DOHH2 (cell line): ENCODE measurements at regions not wholly inside any gene's neighbourhood (a gene's known extent, or its start where the extent isn't known, plus 50 kb on each side); places are given as distances from the start of the nearest gene placed in this dataset.
"Not testable (repeated sequence)": the region's sequence is repeated elsewhere in the genome, so short reads cannot be mapped to it uniquely, and the experiment has no call there.

ENCODE experiments used
- H3F3A ChIP-seq: fragments of 200-600 bp; sonication (generic), shearing (Covaris generic); 2 replicates; pipeline ENCODE4 v1.6.0; 2016; ENCODE audit warnings: antibody characterized with exemption, mild to moderate bottlenecking; ENCODE audit not compliant: control insufficient read depth, insufficient read depth
- H3K27ac ChIP-seq: fragments of 200-600 bp; sonication (generic); 2 replicates; pipeline ENCODE4 v1.5.1; 2014; ENCODE audit warnings: low read depth, mild to moderate bottlenecking, low read length, moderate library complexity
- H3K27me3 ChIP-seq: fragments of 200-600 bp; sonication (generic); 2 replicates; pipeline ENCODE4 v1.6.1; 2014; ENCODE audit warnings: mild to moderate bottlenecking, low read length, mixed read lengths; ENCODE audit not compliant: control insufficient read depth
- H3K36me3 ChIP-seq: fragments of 200-600 bp; sonication (generic); 2 replicates; pipeline ENCODE4 v1.6.1; 2014; ENCODE audit warnings: mild to moderate bottlenecking, low read length, moderate library complexity, mixed read lengths; ENCODE audit not compliant: control insufficient read depth
- H3K4me1 ChIP-seq: fragments of 200-600 bp; sonication (generic); 2 replicates; pipeline ENCODE4 v1.6.1; 2014; ENCODE audit warnings: mild to moderate bottlenecking, low read length, mixed read lengths; ENCODE audit not compliant: control insufficient read depth
- H3K4me2 ChIP-seq: fragments of 200-600 bp; sonication (generic); 2 replicates; pipeline ENCODE4 v1.6.0; 2014; ENCODE audit warnings: mild to moderate bottlenecking, low read length, moderate library complexity
- H3K4me3 ChIP-seq: fragments of 200-600 bp; sonication (generic); 2 replicates; pipeline ENCODE4 v1.5.1; 2014; ENCODE audit warnings: mild to moderate bottlenecking, low read length, mixed read lengths
- H3K79me2 ChIP-seq: fragments of 200-600 bp; sonication (generic); 2 replicates; pipeline ENCODE4 v1.6.1; 2014; ENCODE audit warnings: mild to moderate bottlenecking, low read length, mixed read lengths; ENCODE audit not compliant: control insufficient read depth
- H3K9me2 ChIP-seq: fragments of 200-600 bp; sonication (generic); replicated peaks from 2 replicates; pipeline ENCODE4 v1.6.1; 2014; ENCODE audit warnings: mild to moderate bottlenecking, low read length, mixed read lengths; ENCODE audit not compliant: control insufficient read depth
- H3K9me3 ChIP-seq: fragments of 200-600 bp; sonication (generic); 2 replicates; pipeline ENCODE4 v1.6.1; 2014; ENCODE audit warnings: antibody characterized with exemption, low read length, mixed read lengths; ENCODE audit not compliant: control insufficient read depth, insufficient read depth
- H4K20me1 ChIP-seq: fragments of 200-600 bp; sonication (generic); 2 replicates; pipeline ENCODE4 v1.6.0; 2014; ENCODE audit warnings: low read depth, mild to moderate bottlenecking, antibody characterized with exemption, low read length, moderate library complexity; ENCODE audit not compliant: control insufficient read depth, insufficient read depth
- CTCF ChIP-seq: fragments of 200-600 bp; sonication (generic); IDR thresholded peaks from one replicate; pipeline ENCODE4 v1.5.1; 2014; ENCODE audit warnings: antibody characterized with exemption, mild to moderate bottlenecking, low read depth, low read length; ENCODE audit not compliant: poor library complexity, severe bottlenecking
- EZH2phosphoT487 ChIP-seq: fragments of 200-600 bp; sonication (generic); IDR thresholded peaks from 2 replicates; pipeline ENCODE4 v1.6.1; 2017; ENCODE audit warnings: borderline replicate concordance, mild to moderate bottlenecking, antibody characterized with exemption, low read length, moderate library complexity, mixed read lengths

DNA sequence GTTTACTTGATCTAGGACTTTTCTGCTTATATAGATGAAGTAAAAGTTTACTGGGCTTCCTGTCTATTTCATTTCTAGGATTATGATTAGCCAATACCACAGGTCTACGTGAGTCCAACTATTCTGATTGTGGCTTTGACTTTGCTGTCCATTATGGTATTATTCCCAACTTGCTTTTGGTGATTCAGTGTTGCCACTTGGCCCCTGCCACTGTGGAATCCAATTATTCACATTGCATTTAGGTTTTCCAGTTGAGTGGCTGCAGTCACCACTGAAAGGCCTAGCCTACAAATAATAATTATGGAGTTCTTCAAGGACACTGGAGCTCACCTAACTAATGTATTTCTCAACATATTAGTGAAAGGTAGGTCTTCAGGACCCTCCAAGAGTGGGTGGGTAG is 574.3 kb upstream of the USP24 start:
- Histone ChIP-seq H3K27me3 (no peaks in the 10 kb centered on the region), H4K20me1 (no peaks in the 10 kb centered on the region), H3K79me2 (no peaks in the 10 kb centered on the region), H3K4me3 (no peak overlapping the region), H3K36me3 (no peaks in the 10 kb centered on the region), H3K27ac (no peak overlapping the region), H3K4me1 (no peaks in the 10 kb centered on the region), H3F3A (no peaks in the 10 kb centered on the region), H3K4me2 (no peak overlapping the region), H3K9me3 (no peaks in the 10 kb centered on the region), H3K9me2 (no peaks in the 10 kb centered on the region)
- TF ChIP-seq CTCF (no peak), EZH2phosphoT487 (no peak)

DNA sequence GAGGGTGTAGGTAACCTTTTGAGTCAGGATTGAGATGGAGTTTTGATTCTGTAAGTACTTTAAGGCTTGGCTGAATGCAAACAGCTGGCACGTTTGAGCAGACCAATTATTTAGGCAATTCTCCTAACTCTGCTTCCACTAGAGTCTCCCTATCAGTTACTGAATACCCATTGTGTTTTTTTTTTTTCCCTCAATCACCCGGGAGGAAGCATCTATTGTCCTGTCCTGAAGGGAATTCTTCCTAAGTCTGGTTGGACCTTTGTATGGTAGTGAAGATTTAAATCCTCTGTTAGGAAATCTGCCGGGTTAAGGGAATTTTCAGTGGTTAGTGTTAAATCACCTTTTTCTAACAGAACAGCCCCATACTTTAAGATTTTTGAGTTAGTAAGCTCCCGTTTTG is 571.2 kb upstream of the USP24 start:
- Histone ChIP-seq H3K9me2 (no peaks in the 10 kb centered on the region), H3K4me3 (no peak overlapping the region), H3K4me2 (no peak overlapping the region), H3K9me3 (no peaks in the 10 kb centered on the region), H3F3A (no peaks in the 10 kb centered on the region), H3K27ac (no peak overlapping the region), H4K20me1 (no peaks in the 10 kb centered on the region), H3K36me3 (no peaks in the 10 kb centered on the region), H3K4me1 (no peaks in the 10 kb centered on the region), H3K79me2 (no peaks in the 10 kb centered on the region), H3K27me3 (no peaks in the 10 kb centered on the region)
- TF ChIP-seq EZH2phosphoT487 (no peak), CTCF (no peak)

DNA sequence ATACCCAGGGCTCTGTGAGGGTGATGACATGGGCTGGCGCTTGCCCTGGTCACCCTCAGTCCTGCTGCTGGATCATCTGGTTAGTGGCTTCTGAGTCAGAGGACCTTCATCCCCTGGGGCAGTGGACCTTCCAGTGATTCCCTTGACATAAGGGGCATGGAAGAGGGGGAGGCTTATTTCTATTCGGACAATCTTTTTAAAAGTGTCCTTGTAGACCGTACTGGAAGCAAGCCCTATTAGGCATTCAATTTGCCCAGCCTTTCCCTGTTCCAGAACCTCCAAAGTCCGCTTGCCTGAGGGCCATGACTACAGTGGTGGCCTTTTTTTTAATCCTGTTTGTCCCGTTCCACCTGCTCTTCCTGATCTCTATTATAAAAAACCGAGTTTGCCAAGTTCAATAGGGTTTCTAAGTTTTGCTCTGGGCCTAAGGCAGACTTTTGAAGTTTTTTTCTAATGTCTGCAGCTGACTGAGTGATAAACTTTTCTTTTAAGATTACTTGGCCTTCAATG is 569.8 kb upstream of the USP24 start:
- H3K27ac ChIP-seq, H3K36me3 ChIP-seq, H3K4me2 ChIP-seq, H3K27me3 ChIP-seq, H3K4me1 ChIP-seq, H4K20me1 ChIP-seq, H3K79me2 ChIP-seq, H3K4me3 ChIP-seq, H3F3A ChIP-seq, H3K9me2 ChIP-seq, H3K9me3 ChIP-seq: not testable (repeated sequence)

- H3K79me2 ChIP-seq: no peaks in the 10 kb centered on the region
- H3K4me2 ChIP-seq: no peak overlapping the region
- no peaks in the 10 kb centered on the region for H3K36me3 ChIP-seq
- H3K9me2 ChIP-seq: no peaks in the 10 kb centered on the region
- H3K4me1 ChIP-seq: no peaks in the 10 kb centered on the region
- H3F3A ChIP-seq: no peaks in the 10 kb centered on the region
- no peaks in the 10 kb centered on the region for H3K9me3 ChIP-seq
- TF ChIP-seq EZH2phosphoT487 (no peak), CTCF (no peak)
- no peaks in the 10 kb centered on the region for H3K27me3 ChIP-seq
- no peaks in the 10 kb centered on the region for H4K20me1 ChIP-seq
- H3K27ac ChIP-seq: no peak overlapping the region
- no peak overlapping the region for H3K4me3 ChIP-seq
These were observed 566.8 kb upstream of the USP24 start for GRCh38 chr1:55781944-55782482.
